Tibial nerve (tissue), 4 donors: ENCODE measurements at regions not wholly inside any gene's neighbourhood (a gene's known extent, or its start where the extent isn't known, plus 50 kb on each side); places are given as distances from the start of the nearest gene placed in this dataset.

Source experiments
- DNase-seq, 2 donors: peaks; one replicate each; pipeline ENCODE4 v3.0.0-alpha.2; 2019; ENCODE audit warnings: low spot score in 2 of 2
- H3K27ac ChIP-seq, 4 donors: fragments of 200-600 bp; sonication (generic) in 3 of 4; one replicate each; pipeline ENCODE4 v1.5.1; 2017 to 2019; ENCODE audit warnings: mild to moderate bottlenecking in 1 of 4
- H3K27me3 ChIP-seq, 2 donors: fragments of 200-600 bp; sonication (generic) in 1 of 2; one replicate each; pipeline versions ENCODE4 v1.5.1 to v1.6.0; 2017 to 2019
- H3K36me3 ChIP-seq, 3 donors: fragments of 200-600 bp; sonication (generic); one replicate each; pipeline ENCODE4 v1.5.1; 2018 to 2019
- H3K4me1 ChIP-seq, 4 donors: fragments of 200-600 bp; sonication (generic) in 3 of 4; one replicate each; pipeline ENCODE4 v1.5.1; 2017 to 2019
- H3K4me3 ChIP-seq, 4 donors: fragments of 200-600 bp; sonication (generic) in 3 of 4; one replicate each; pipeline ENCODE4 v1.5.1; 2017 to 2019; ENCODE audit warnings: mild to moderate bottlenecking in 1 of 4, moderate library complexity in 1 of 4
- H3K9me3 ChIP-seq, 4 donors: fragments of 200-600 bp; sonication (generic) in 3 of 4; one replicate each; pipeline ENCODE4 v1.5.1; 2017 to 2019
- EP300 ChIP-seq, 2 donors: sonication (generic); formaldehyde crosslinking; IDR thresholded peaks; one replicate each; pipeline ENCODE4 v1.6.1; 2017; ENCODE audit warnings: antibody characterized with exemption in 2 of 2, mild to moderate bottlenecking in 1 of 2
- POLR2A ChIP-seq, 2 donors: fragments of 450-650 bp; IDR thresholded peaks; one replicate each; pipeline ENCODE4 v1.6.1; 2017; ENCODE audit warnings: antibody characterized with exemption in 2 of 2, mild to moderate bottlenecking in 2 of 2, moderate library complexity in 2 of 2
- WGBS, 2 donors: methylation state at CpG; one replicate each; pipeline ENCODE4 v1.1.5; 2018; 5-methylcytosine and 5-hydroxymethylcytosine counted together
- TF ChIP-seq, protein P1 (sequence below), 5 experiments: fragments of 200-600 bp in 3 of 5; fragments of 450-650 bp in 2 of 5; sonication (generic) in 3 of 5; IDR thresholded peaks; one replicate each; pipeline ENCODE4 v1.5.1; 2016 to 2019; ENCODE audit warnings: antibody characterized with exemption in 5 of 5, mild to moderate bottlenecking in 3 of 5, moderate library complexity in 2 of 5

- no peak overlapping the region for H3K4me3 ChIP-seq
- TF ChIP-seq EP300 (IDR thresholded peaks at IDR 0.05) (no peak), POLR2A (IDR thresholded peaks at IDR 0.05) (no peak)
- TF ChIP-seq, protein P1, sequence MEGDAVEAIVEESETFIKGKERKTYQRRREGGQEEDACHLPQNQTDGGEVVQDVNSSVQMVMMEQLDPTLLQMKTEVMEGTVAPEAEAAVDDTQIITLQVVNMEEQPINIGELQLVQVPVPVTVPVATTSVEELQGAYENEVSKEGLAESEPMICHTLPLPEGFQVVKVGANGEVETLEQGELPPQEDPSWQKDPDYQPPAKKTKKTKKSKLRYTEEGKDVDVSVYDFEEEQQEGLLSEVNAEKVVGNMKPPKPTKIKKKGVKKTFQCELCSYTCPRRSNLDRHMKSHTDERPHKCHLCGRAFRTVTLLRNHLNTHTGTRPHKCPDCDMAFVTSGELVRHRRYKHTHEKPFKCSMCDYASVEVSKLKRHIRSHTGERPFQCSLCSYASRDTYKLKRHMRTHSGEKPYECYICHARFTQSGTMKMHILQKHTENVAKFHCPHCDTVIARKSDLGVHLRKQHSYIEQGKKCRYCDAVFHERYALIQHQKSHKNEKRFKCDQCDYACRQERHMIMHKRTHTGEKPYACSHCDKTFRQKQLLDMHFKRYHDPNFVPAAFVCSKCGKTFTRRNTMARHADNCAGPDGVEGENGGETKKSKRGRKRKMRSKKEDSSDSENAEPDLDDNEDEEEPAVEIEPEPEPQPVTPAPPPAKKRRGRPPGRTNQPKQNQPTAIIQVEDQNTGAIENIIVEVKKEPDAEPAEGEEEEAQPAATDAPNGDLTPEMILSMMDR (IDR thresholded peaks at IDR 0.05) = no peak
- H3K36me3 ChIP-seq = no peaks in the 10 kb centered on the region
- peak overlapping the region; percentile 46 to 91 (median 73) for H3K27ac ChIP-seq
- no peak for DNase-seq
- no peaks in the 10 kb centered on the region for H3K27me3 ChIP-seq
- H3K9me3 ChIP-seq = no peaks in the 10 kb centered on the region
- H3K4me1 ChIP-seq = peaks cover 0 to 47% (median 19%) of the 10 kb centered on the region in 4 donors
- WGBS, 2 donors = 60 to 78% methylated on average over 2 to 5 of the region's 6 CpGs
Measured at GRCh38 chr9:134214386-134214765, 50.0 kb upstream of the RNU6ATAC start.

DNA sequence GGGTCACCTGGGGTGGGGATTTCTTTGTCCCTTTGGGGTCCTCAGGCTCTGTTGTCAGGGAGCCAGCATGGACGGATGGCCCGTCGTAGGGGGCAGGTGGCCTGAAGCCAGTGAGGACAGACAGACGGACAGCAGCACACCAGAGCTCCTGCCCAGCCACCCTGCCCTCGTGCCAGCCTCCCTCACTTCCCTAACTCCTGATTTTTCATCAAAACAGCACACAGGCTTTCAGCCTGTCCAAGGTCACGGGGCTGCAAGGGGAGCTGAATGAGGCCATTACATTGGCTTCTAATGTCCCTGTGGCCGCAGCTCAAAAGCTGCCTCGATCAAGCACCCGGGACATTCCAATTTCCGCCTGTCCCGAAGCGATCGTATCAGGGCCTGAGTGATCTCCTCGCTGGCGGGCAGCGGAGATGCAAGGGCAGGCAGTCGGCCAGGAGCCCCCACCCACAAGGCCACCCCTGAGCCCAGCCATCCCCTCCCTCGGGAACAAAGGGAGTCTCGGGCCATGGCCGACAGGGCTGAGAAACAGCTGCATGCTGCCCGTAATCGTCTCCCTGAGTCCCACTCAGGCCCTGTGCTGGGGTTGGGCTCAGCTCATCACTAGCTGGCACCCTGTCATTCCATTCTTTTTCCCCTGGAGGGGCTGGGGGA is 50.5 kb upstream of the RNU6ATAC start:
- DNase-seq = no peak
- H3K4me3 ChIP-seq = no peak overlapping the region
- H3K27ac ChIP-seq = peak overlapping the region; percentile 46 to 91 (median 73)
- TF ChIP-seq POLR2A (IDR thresholded peaks at IDR 0.05) (no peak), EP300 (IDR thresholded peaks at IDR 0.05) (no peak)
- TF ChIP-seq, protein P1 (IDR thresholded peaks at IDR 0.05) = no peak
- H3K27me3 ChIP-seq = no peaks in the 10 kb centered on the region
- H3K4me1 ChIP-seq = peaks cover 0 to 47% (median 19%) of the 10 kb centered on the region in 4 donors
- no peaks in the 10 kb centered on the region for H3K9me3 ChIP-seq
- no peaks in the 10 kb centered on the region for H3K36me3 ChIP-seq
- 30 to 52% methylated on average over 2 to 21 of the region's 22 CpGs for WGBS, 2 donors

GRCh38 chr9:134215420-134215698 is 51.0 kb upstream of the RNU6ATAC start:
- Histone ChIP-seq H3K9me3 (no peaks in the 10 kb centered on the region), H3K27ac (peak overlapping the region; percentile 46 to 91 (median 73)), H3K27me3 (no peaks in the 10 kb centered on the region), H3K4me3 (no peak overlapping the region), H3K36me3 (no peaks in the 10 kb centered on the region), H3K4me1 (peaks cover 0 to 46% (median 19%) of the 10 kb centered on the region in 4 donors)
- TF ChIP-seq EP300 (IDR thresholded peaks at IDR 0.05) (no peak), POLR2A (IDR thresholded peaks at IDR 0.05) (no peak)
- TF ChIP-seq, protein P1 (IDR thresholded peaks at IDR 0.05) = no peak
- DNase-seq = no peak
- WGBS, 2 donors = 35 to 53% methylated on average over 2 to 7 of the region's 7 CpGs

GRCh38 chr9:134215699-134216448 is 51.5 kb upstream of the RNU6ATAC start:
- Histone ChIP-seq H3K36me3 (no peaks in the 10 kb centered on the region), H3K27me3 (no peaks in the 10 kb centered on the region), H3K4me3 (no peak overlapping the region), H3K9me3 (no peaks in the 10 kb centered on the region), H3K4me1 (peaks cover 0 to 41% (median 18%) of the 10 kb centered on the region in 4 donors), H3K27ac (peak overlapping the region; percentile 46 to 91 (median 73))
- DNase-seq = no peak
- peak in 1 of 2 donors; percentile 22 for TF ChIP-seq EP300 (IDR thresholded peaks at IDR 0.05)
- TF ChIP-seq POLR2A (IDR thresholded peaks at IDR 0.05) = no peak
- WGBS, 2 donors = 37 to 53% methylated on average over 18 to 26 of the region's 32 CpGs

- no peaks in the 10 kb centered on the region for H3K9me3 ChIP-seq
- DNase-seq = no peak
- TF ChIP-seq POLR2A (IDR thresholded peaks at IDR 0.05) = no peak
- TF ChIP-seq EP300 (IDR thresholded peaks at IDR 0.05) = no peak
- TF ChIP-seq, protein P1 (IDR thresholded peaks at IDR 0.05) = no peak
- H3K27me3 ChIP-seq = no peaks in the 10 kb centered on the region
- 68 to 74% methylated on average over 11 to 14 of the region's 14 CpGs for WGBS, 2 donors
- H3K36me3 ChIP-seq = no peaks in the 10 kb centered on the region
- H3K4me3 ChIP-seq = no peak overlapping the region
- H3K4me1 ChIP-seq = peaks cover 0 to 35% (median 16%) of the 10 kb centered on the region in 4 donors
- peak overlapping the region; percentile 38 to 91 (median 66) for H3K27ac ChIP-seq
Measured at GRCh38 chr9:134216449-134216951, 52.1 kb upstream of the RNU6ATAC start.
